Urinary bladder (tissue), 3 donors: ENCODE measurements at regions not wholly inside any gene's neighbourhood (a gene's known extent, or its start where the extent isn't known, plus 50 kb on each side); places are given as distances from the start of the nearest gene placed in this dataset.
A peak's percentile ranks its signal among the peaks of the same experiment; 100 is the strongest.

Experiments used
- DNase-seq: peaks from one replicate; pipeline ENCODE4 v3.0.0-alpha.2; 2015; ENCODE audit errors: extremely low spot score
- H3K27ac ChIP-seq: one replicate; pipeline ENCODE4 v1.5.1; 2013; ENCODE audit warnings: low read depth, mild to moderate bottlenecking, moderate library complexity
- H3K36me3 ChIP-seq: one replicate; pipeline ENCODE4 v1.6.1; 2013; ENCODE audit warnings: mild to moderate bottlenecking, moderate library complexity; ENCODE audit not compliant: insufficient read depth
- H3K4me1 ChIP-seq: one replicate; pipeline ENCODE4 v1.6.1; 2013; ENCODE audit warnings: mild to moderate bottlenecking, moderate library complexity; ENCODE audit not compliant: insufficient read depth
- H3K4me3 ChIP-seq: one replicate; pipeline ENCODE4 v1.5.1; 2013; ENCODE audit warnings: low read depth, low read length
- WGBS: extraction: QIAGEN DNeasy Blood & Tissue Kit; methylation state at CpG from one replicate; pipeline ENCODE4 v1.1.7; 2013; 5-methylcytosine and 5-hydroxymethylcytosine counted together
- donor health status: healthy with polysubstance abuse.
- donor health status: healthy.

- no peak overlapping the region for H3K4me3 ChIP-seq
- 96% methylated on average over 1 of the region's 1 CpG for WGBS
- no peaks in the 10 kb centered on the region for H3K36me3 ChIP-seq
- H3K4me1 ChIP-seq = no peaks in the 10 kb centered on the region
- no peak for DNase-seq
- H3K27ac ChIP-seq = no peak overlapping the region
Observed at GRCh38 chr20:56851552-56851951, 222.4 kb downstream of the TFAP2C start.

GRCh38 chr20:56855708-56856107 is 226.6 kb downstream of the TFAP2C start:
- H3K36me3 ChIP-seq = no peaks in the 10 kb centered on the region
- WGBS = 51% methylated on average over 7 of the region's 7 CpGs
- H3K4me3 ChIP-seq = no peak overlapping the region
- H3K4me1 ChIP-seq = no peaks in the 10 kb centered on the region
- no peak for DNase-seq
- no peak overlapping the region for H3K27ac ChIP-seq

- Histone ChIP-seq H3K27ac (no peak overlapping the region), H3K4me3 (no peak overlapping the region), H3K4me1 (no peaks in the 10 kb centered on the region), H3K36me3 (no peaks in the 10 kb centered on the region)
- WGBS = 80% methylated on average over 8 of the region's 8 CpGs
- no peak for DNase-seq
Observed at GRCh38 chr20:56857950-56858349, 228.8 kb downstream of the TFAP2C start.

- no peak for DNase-seq
- Histone ChIP-seq H3K4me3 (no peak overlapping the region), H3K36me3 (no peaks in the 10 kb centered on the region), H3K4me1 (no peaks in the 10 kb centered on the region), H3K27ac (no peak overlapping the region)
- 62% methylated on average over 13 of the region's 13 CpGs for WGBS
Observed at GRCh38 chr20:56859039-56859800, 230.1 kb downstream of the TFAP2C start.

DNA sequence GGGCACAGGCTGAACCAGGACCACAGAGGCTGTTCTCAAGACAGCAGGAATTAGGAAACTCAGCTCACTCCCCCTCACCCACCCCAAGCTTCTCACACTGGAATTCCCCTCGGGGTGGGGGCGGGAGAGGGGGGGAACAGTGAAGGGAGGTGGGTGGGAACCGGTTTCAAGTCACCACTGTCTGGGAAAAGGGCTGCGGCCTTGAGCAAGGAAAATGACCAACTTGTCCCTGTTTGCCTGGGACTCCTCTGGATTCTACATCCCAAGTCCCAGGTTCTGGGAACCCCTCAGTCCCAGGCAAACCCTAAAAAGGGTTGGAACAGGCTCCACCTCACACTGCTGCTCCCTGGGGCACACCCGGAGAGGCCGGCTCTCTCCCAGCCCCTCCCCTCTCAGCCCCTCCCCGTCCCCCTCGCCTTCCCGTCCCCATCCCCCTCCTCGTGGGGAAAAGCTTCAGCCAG is 230.7 kb downstream of the TFAP2C start:
- no peaks in the 10 kb centered on the region for H3K4me1 ChIP-seq
- H3K27ac ChIP-seq = peak overlapping the region; percentile 40
- H3K4me3 ChIP-seq = no peak overlapping the region
- DNase-seq = no peak
- no peaks in the 10 kb centered on the region for H3K36me3 ChIP-seq
- 12% methylated on average over 10 of the region's 10 CpGs for WGBS

GRCh38 chr20:56860413-56860812 is 231.3 kb downstream of the TFAP2C start:
- Histone ChIP-seq H3K27ac (no peak overlapping the region), H3K4me3 (no peak overlapping the region), H3K36me3 (no peaks in the 10 kb centered on the region), H3K4me1 (no peaks in the 10 kb centered on the region)
- 71% methylated on average over 5 of the region's 5 CpGs for WGBS
- DNase-seq = no peak

DNA sequence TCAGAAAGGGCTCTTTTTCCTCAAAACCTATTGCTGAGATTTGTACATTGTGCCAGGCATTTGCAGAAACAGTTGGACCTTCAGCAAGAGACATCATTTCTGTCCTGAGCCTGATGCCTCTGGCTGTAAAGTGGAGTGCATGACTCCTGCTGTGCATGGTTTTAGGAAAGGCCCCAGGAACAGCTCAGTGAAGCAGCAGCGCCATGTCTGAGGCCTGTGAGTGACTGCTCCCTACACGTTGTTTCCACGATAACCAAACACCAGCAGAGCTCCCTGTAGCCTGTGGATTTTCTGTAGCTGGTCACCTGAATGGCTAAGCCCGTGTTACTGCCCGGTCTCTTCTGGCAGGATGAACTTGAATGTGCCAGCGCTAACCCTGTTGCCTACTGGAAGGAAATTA is 232.5 kb downstream of the TFAP2C start:
- 57% methylated on average over 6 of the region's 6 CpGs for WGBS
- no peak for DNase-seq
- H3K36me3 ChIP-seq = no peaks in the 10 kb centered on the region
- H3K27ac ChIP-seq = no peak overlapping the region
- H3K4me1 ChIP-seq = no peaks in the 10 kb centered on the region
- H3K4me3 ChIP-seq = no peak overlapping the region

DNA sequence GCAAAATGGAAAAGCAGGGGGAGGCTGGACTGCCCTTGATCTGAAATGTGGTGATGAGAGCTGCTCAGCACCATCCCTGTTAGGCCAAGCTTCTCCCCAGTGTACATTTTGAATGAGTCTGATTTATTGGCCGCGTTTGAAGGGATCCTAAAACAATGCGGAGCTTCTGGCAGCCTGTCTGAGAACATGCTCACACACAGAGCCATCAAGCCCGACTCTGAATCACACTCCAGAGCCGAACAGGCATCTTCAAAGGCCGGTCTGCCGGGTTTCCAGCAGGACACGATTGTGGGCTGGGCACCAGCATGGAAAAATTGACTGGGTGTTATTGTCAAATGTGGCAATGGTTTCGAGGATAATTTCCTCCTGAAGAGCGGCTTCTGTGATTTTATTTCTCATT is 235.9 kb downstream of the TFAP2C start:
- H3K27ac ChIP-seq = no peak overlapping the region
- no peaks in the 10 kb centered on the region for H3K36me3 ChIP-seq
- no peak overlapping the region for H3K4me3 ChIP-seq
- 32% methylated on average over 10 of the region's 10 CpGs for WGBS
- DNase-seq = no peak
- H3K4me1 ChIP-seq = no peaks in the 10 kb centered on the region

GRCh38 chr20:56867128-56867527 is 238.0 kb downstream of the TFAP2C start:
- Histone ChIP-seq H3K36me3 (no peaks in the 10 kb centered on the region), H3K27ac (no peak overlapping the region), H3K4me1 (no peaks in the 10 kb centered on the region), H3K4me3 (no peak overlapping the region)
- no peak for DNase-seq
- 76% methylated on average over 4 of the region's 4 CpGs for WGBS

- 82% methylated on average over 4 of the region's 4 CpGs for WGBS
- DNase-seq = no peak
- Histone ChIP-seq H3K4me1 (no peaks in the 10 kb centered on the region), H3K27ac (no peak overlapping the region), H3K4me3 (no peak overlapping the region), H3K36me3 (no peaks in the 10 kb centered on the region)
Observed at GRCh38 chr20:56868746-56869145, 239.6 kb downstream of the TFAP2C start.

- no peak for DNase-seq
- no peaks in the 10 kb centered on the region for H3K4me1 ChIP-seq
- 92% methylated on average over 5 of the region's 5 CpGs for WGBS
- H3K36me3 ChIP-seq = no peaks in the 10 kb centered on the region
- no peak overlapping the region for H3K27ac ChIP-seq
- no peak overlapping the region for H3K4me3 ChIP-seq
Observed at GRCh38 chr20:56870271-56870670, 241.2 kb downstream of the TFAP2C start.

GRCh38 chr20:56871691-56872090 is 242.6 kb downstream of the TFAP2C start:
- no peak for DNase-seq
- H3K27ac ChIP-seq = no peak overlapping the region
- H3K4me1 ChIP-seq = no peaks in the 10 kb centered on the region
- WGBS = 69% methylated on average over 11 of the region's 11 CpGs
- no peaks in the 10 kb centered on the region for H3K36me3 ChIP-seq
- no peak overlapping the region for H3K4me3 ChIP-seq

DNA sequence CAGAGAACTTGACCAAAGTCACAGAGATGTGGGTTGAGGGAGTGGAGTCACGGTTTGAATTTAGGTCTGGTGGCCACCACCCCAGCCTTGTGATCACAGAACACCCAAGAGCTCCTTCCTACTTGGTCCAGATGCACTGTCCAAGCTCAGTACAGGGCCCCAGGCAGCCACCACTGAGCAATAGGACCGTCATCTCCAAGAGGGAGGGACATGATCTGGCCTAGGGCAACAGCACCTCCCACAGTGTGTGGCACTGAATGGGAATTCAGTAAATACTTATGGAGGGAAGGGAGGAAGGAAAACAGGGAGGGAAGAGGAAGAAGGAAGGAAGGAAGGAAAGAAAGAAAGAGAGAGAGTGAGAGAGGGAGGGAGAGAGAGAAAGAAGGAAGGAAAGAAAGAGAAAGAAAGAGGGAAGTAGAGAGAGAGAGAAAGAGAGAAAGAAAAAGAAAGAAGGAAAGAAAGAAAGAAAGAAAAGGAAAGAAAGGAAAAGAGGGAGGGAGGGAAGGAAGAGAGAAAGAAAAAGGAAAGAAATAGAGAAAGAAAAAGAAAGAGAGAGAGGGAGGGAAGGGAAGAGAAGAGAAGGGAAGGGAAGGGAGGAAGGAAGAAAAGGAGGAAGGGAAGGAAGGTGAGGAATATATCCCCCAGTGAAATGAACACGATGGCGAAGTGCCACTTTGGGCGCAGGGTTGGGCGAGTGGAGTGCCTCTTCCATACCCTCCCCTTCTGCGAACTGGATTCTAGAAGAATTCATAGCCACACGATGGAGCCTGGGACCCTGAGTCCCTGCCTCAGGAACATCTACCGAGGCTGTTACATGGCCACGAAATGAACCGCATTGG is 243.7 kb downstream of the TFAP2C start:
- no peaks in the 10 kb centered on the region for H3K4me1 ChIP-seq
- WGBS = 87% methylated on average over 11 of the region's 11 CpGs
- H3K4me3 ChIP-seq = no peak overlapping the region
- no peak overlapping the region for H3K27ac ChIP-seq
- no peak for DNase-seq
- no peaks in the 10 kb centered on the region for H3K36me3 ChIP-seq

GRCh38 chr20:56873836-56874235 is 244.7 kb downstream of the TFAP2C start:
- DNase-seq = no peak
- H3K36me3 ChIP-seq = no peaks in the 10 kb centered on the region
- H3K4me1 ChIP-seq = no peaks in the 10 kb centered on the region
- 92% methylated on average over 26 of the region's 26 CpGs for WGBS
- H3K27ac ChIP-seq = no peak overlapping the region
- H3K4me3 ChIP-seq = no peak overlapping the region
